ENCODE measurements at regions not wholly inside any gene's neighbourhood (a gene's known extent, or its start where the extent isn't known, plus 50 kb on each side); places are given as distances from the start of the nearest gene placed in this dataset.

- Histone ChIP-seq H4K20me1 (ENCODE audit: insufficient read depth) (no peaks in the 10 kb centered on the region), H3K27ac (no peak overlapping the region), H3K9me2 (ENCODE audit: insufficient read depth) (no peaks in the 10 kb centered on the region), H2AFZ (no peak overlapping the region), H3K36me3 (ENCODE audit: low read depth) (no peaks in the 10 kb centered on the region), H3K4me3 (no peak overlapping the region), H3K4me1 (replicated peaks; ENCODE audit: insufficient read depth) (no peaks in the 10 kb centered on the region), H3K9me3 (ENCODE audit: insufficient read depth, low read depth) (no peaks in the 10 kb centered on the region), H3K27me3 (ENCODE audit: insufficient read depth, low read depth) (peaks cover 16% of the 10 kb centered on the region; the same call in 1 of the 2 replicates), H3F3A (ENCODE audit: insufficient read depth, low read depth) (no peaks in the 10 kb centered on the region), H3K79me2 (ENCODE audit: low read depth) (no peaks in the 10 kb centered on the region), H3K4me2 (no peak overlapping the region)
- BruUV-seq (replicated peaks) = no TSS peak
- DNase-seq = no peak
- intact Hi-C loops (cut with micrococcal nuclease; ENCODE audit: unreplicated experiment) = no loop called here
- ChIA-PET CTCF (no interaction called here), POLR2A (ENCODE audit: unreplicated experiment) (no interaction called here)
- TF ChIP-seq EZH2 (IDR thresholded peaks at IDR 0.05; ENCODE audit: low read depth) = no peak
- no peak for TF ChIP-seq CTCF (conservative IDR thresholded peaks at IDR 0.05)
These were observed 66.5 kb upstream of the SKOR2 start for GRCh38 chr18:47317824-47318508.

GRCh38 chr18:47316924-47317323 is 65.5 kb upstream of the SKOR2 start:
- H3K79me2 ChIP-seq (ENCODE audit: low read depth) = no peaks in the 10 kb centered on the region
- no peaks in the 10 kb centered on the region for H3K9me2 ChIP-seq (ENCODE audit: insufficient read depth)
- ChIA-PET POLR2A (ENCODE audit: unreplicated experiment) (no interaction called here), CTCF (no interaction called here)
- H2AFZ ChIP-seq = no peak overlapping the region
- no peak for TF ChIP-seq EZH2 (IDR thresholded peaks at IDR 0.05; ENCODE audit: low read depth)
- DNase-seq = no peak
- H3K36me3 ChIP-seq (ENCODE audit: low read depth) = no peaks in the 10 kb centered on the region
- no peaks in the 10 kb centered on the region for H3K4me1 ChIP-seq (replicated peaks; ENCODE audit: insufficient read depth)
- no peak overlapping the region for H3K27ac ChIP-seq
- H3K27me3 ChIP-seq (ENCODE audit: insufficient read depth, low read depth) = peaks cover 20% of the 10 kb centered on the region
- H3K4me2 ChIP-seq = no peak overlapping the region
- intact Hi-C loops (cut with micrococcal nuclease; ENCODE audit: unreplicated experiment) = no loop called here
- no peaks in the 10 kb centered on the region for H3K9me3 ChIP-seq (ENCODE audit: insufficient read depth, low read depth)
- no peaks in the 10 kb centered on the region for H3F3A ChIP-seq (ENCODE audit: insufficient read depth, low read depth)
- no peak overlapping the region for H3K4me3 ChIP-seq
- H4K20me1 ChIP-seq (ENCODE audit: insufficient read depth) = no peaks in the 10 kb centered on the region
- no TSS peak for BruUV-seq (replicated peaks)

- intact Hi-C loops (cut with micrococcal nuclease; ENCODE audit: unreplicated experiment) = no loop called here
- no TSS peak for BruUV-seq (replicated peaks)
- Histone ChIP-seq H3K9me3 (ENCODE audit: insufficient read depth, low read depth) (no peaks in the 10 kb centered on the region), H3K4me3 (no peak overlapping the region), H3K4me2 (no peak overlapping the region), H3K4me1 (replicated peaks; ENCODE audit: insufficient read depth) (no peaks in the 10 kb centered on the region), H2AFZ (no peak overlapping the region), H3K27ac (no peak overlapping the region), H3K79me2 (ENCODE audit: low read depth) (no peaks in the 10 kb centered on the region), H4K20me1 (ENCODE audit: insufficient read depth) (no peaks in the 10 kb centered on the region), H3F3A (ENCODE audit: insufficient read depth, low read depth) (no peaks in the 10 kb centered on the region), H3K9me2 (ENCODE audit: insufficient read depth) (no peaks in the 10 kb centered on the region), H3K27me3 (ENCODE audit: insufficient read depth, low read depth) (peaks cover 20% of the 10 kb centered on the region), H3K36me3 (ENCODE audit: low read depth) (no peaks in the 10 kb centered on the region)
- CTCF ChIA-PET = no interaction called here
- no peak for DNase-seq
- TF ChIP-seq EZH2 (IDR thresholded peaks at IDR 0.05; ENCODE audit: low read depth) = no peak
- TF ChIP-seq CTCF (conservative IDR thresholded peaks at IDR 0.05) = no peak
- POLR2A ChIA-PET (ENCODE audit: unreplicated experiment) = no interaction called here
These were observed 62.4 kb upstream of the SKOR2 start for GRCh38 chr18:47313901-47314300.

- Histone ChIP-seq H3K9me3 (ENCODE audit: insufficient read depth, low read depth) (no peaks in the 10 kb centered on the region), H3K4me3 (no peak overlapping the region), H3K4me2 (no peak overlapping the region), H3K4me1 (replicated peaks; ENCODE audit: insufficient read depth) (no peaks in the 10 kb centered on the region), H3K27ac (no peak overlapping the region), H3F3A (ENCODE audit: insufficient read depth, low read depth) (no peaks in the 10 kb centered on the region), H2AFZ (no peak overlapping the region), H3K79me2 (ENCODE audit: low read depth) (no peaks in the 10 kb centered on the region), H3K36me3 (ENCODE audit: low read depth) (no peaks in the 10 kb centered on the region), H3K9me2 (ENCODE audit: insufficient read depth) (no peaks in the 10 kb centered on the region), H3K27me3 (ENCODE audit: insufficient read depth, low read depth) (peaks cover 15% of the 10 kb centered on the region), H4K20me1 (ENCODE audit: insufficient read depth) (no peaks in the 10 kb centered on the region)
- no peak for TF ChIP-seq CTCF (conservative IDR thresholded peaks at IDR 0.05)
- no peak for TF ChIP-seq EZH2 (IDR thresholded peaks at IDR 0.05; ENCODE audit: low read depth)
- intact Hi-C loops (cut with micrococcal nuclease; ENCODE audit: unreplicated experiment) = no loop called here
- CTCF ChIA-PET = no interaction called here
- DNase-seq = no peak
- POLR2A ChIA-PET (ENCODE audit: unreplicated experiment) = no interaction called here
- BruUV-seq (replicated peaks) = no TSS peak
These were observed 60.1 kb upstream of the SKOR2 start for GRCh38 chr18:47311585-47311984.
